Brain microvascular endothelial cell (primary cell): ENCODE measurements at regions not wholly inside any gene's neighbourhood (a gene's known extent, or its start where the extent isn't known, plus 50 kb on each side); places are given as distances from the start of the nearest gene placed in this dataset.

Source experiments
- DNase-seq: peaks from one replicate; pipeline ENCODE4 v3.0.0-alpha.2; 2020
- H3K27ac ChIP-seq: fragments of 250-450 bp; sonication (Bioruptor Pico); 2 replicates; pipeline ENCODE4 v1.5.1; 2020; ENCODE audit warnings: mild to moderate bottlenecking, moderate library complexity
- H3K27me3 ChIP-seq: fragments of 250-450 bp; sonication (Bioruptor Pico); replicated peaks from 2 replicates; pipeline ENCODE4 v1.5.1; 2020; ENCODE audit warnings: mild to moderate bottlenecking
- H3K36me3 ChIP-seq: fragments of 250-450 bp; sonication (Bioruptor Pico); replicated peaks from 2 replicates; pipeline ENCODE4 v1.5.1; 2020; ENCODE audit warnings: mild to moderate bottlenecking
- H3K4me3 ChIP-seq: 2 replicates; pipeline ENCODE4 v1.5.1; 2011; ENCODE audit warnings: low read depth, mild to moderate bottlenecking, control low read depth, low read length, moderate library complexity
- CTCF ChIP-seq: IDR thresholded peaks from 2 replicates; pipeline ENCODE4 v1.5.1; 2011; ENCODE audit warnings: low read depth, mild to moderate bottlenecking, moderate library complexity, low read length, control low read depth, inconsistent platforms; ENCODE audit errors: missing control alignments
- in situ Hi-C: cut with HindIII; loops from 2 replicates; pipeline ENCODE4 v1.10.0; 2017; ENCODE audit warnings: low sequenced_read_pairs, low pct_ligation_motif_present

GRCh38 chr22:44591146-44591790 lies 93.2 kb upstream of the RTL6 start:
- TF ChIP-seq CTCF = no peak
- H3K27me3 ChIP-seq = peaks cover 8% of the 10 kb centered on the region
- H3K36me3 ChIP-seq = no peaks in the 10 kb centered on the region
- no peak for DNase-seq
- no peak overlapping the region for H3K4me3 ChIP-seq
- in situ Hi-C loops = no loop called here
- H3K27ac ChIP-seq = no peak overlapping the region

GRCh38 chr22:44590291-44590690 lies 92.3 kb upstream of the RTL6 start:
- in situ Hi-C loops = no loop called here
- no peak for DNase-seq
- H3K27ac ChIP-seq = no peak overlapping the region
- H3K27me3 ChIP-seq = peaks cover 6% of the 10 kb centered on the region
- TF ChIP-seq CTCF = no peak
- no peak overlapping the region for H3K4me3 ChIP-seq
- H3K36me3 ChIP-seq = no peaks in the 10 kb centered on the region

GRCh38 chr22:44589831-44590230 lies 91.8 kb upstream of the RTL6 start:
- Histone ChIP-seq H3K27me3 (peaks cover 6% of the 10 kb centered on the region), H3K27ac (no peak overlapping the region), H3K36me3 (no peaks in the 10 kb centered on the region), H3K4me3 (no peak overlapping the region)
- in situ Hi-C loops = no loop called here
- no peak for DNase-seq
- TF ChIP-seq CTCF = no peak

- Histone ChIP-seq H3K27me3 (peaks cover 6% of the 10 kb centered on the region), H3K27ac (no peak overlapping the region), H3K4me3 (no peak overlapping the region), H3K36me3 (no peaks in the 10 kb centered on the region)
- in situ Hi-C loops = no loop called here
- TF ChIP-seq CTCF = no peak
- no peak for DNase-seq
These were observed 90.3 kb upstream of the RTL6 start for GRCh38 chr22:44588348-44588747.

- no peak overlapping the region for H3K4me3 ChIP-seq
- peaks cover 6% of the 10 kb centered on the region for H3K27me3 ChIP-seq
- in situ Hi-C loops = no loop called here
- no peak overlapping the region for H3K27ac ChIP-seq
- no peaks in the 10 kb centered on the region for H3K36me3 ChIP-seq
- DNase-seq = no peak
- TF ChIP-seq CTCF = no peak
These were observed 89.8 kb upstream of the RTL6 start for GRCh38 chr22:44587737-44588310.
